H9 (cell line): ENCODE measurements at regions not wholly inside any gene's neighbourhood (a gene's known extent, or its start where the extent isn't known, plus 50 kb on each side); places are given as distances from the start of the nearest gene placed in this dataset.

Source experiments
- DNase-seq: peaks from one replicate; pipeline ENCODE4 v3.0.0-alpha.2; 2017
- H2AFZ ChIP-seq: one replicate; pipeline ENCODE4 v1.6.1; 2013; ENCODE audit warnings: mild to moderate bottlenecking, low read length, control low read depth, moderate library complexity
- H2AK5ac ChIP-seq: 2 replicates; pipeline ENCODE4 v1.6.1; 2013; ENCODE audit warnings: low read length, control low read depth, mixed read lengths; ENCODE audit not compliant: insufficient read length
- H2BK120ac ChIP-seq: one replicate; pipeline ENCODE4 v1.6.1; 2013; ENCODE audit warnings: low read depth, mild to moderate bottlenecking, low read length, control low read depth, inconsistent platforms; ENCODE audit not compliant: poor library complexity, severe bottlenecking
- H2BK12ac ChIP-seq: 2 replicates; pipeline ENCODE4 v1.6.1; 2013; ENCODE audit warnings: low read length, control low read depth, mixed read lengths, low read depth; ENCODE audit not compliant: insufficient read length
- H2BK15ac ChIP-seq: 2 replicates; pipeline ENCODE4 v1.6.1; 2013; ENCODE audit warnings: low read depth, low read length, control low read depth
- H2BK20ac ChIP-seq: one replicate; pipeline ENCODE4 v1.6.1; 2013; ENCODE audit warnings: low read depth, mild to moderate bottlenecking, low read length, control low read depth, inconsistent platforms; ENCODE audit not compliant: poor library complexity, severe bottlenecking
- H2BK5ac ChIP-seq: 2 replicates; pipeline ENCODE4 v1.6.1; 2013; ENCODE audit warnings: low read length, control low read depth, mixed read lengths; ENCODE audit not compliant: insufficient read length
- H3K14ac ChIP-seq: 2 replicates; pipeline ENCODE4 v1.6.1; 2013; ENCODE audit warnings: low read length, control low read depth; ENCODE audit not compliant: insufficient read depth
- H3K18ac ChIP-seq: 2 replicates; pipeline ENCODE4 v1.6.1; 2013; ENCODE audit warnings: low read depth, mild to moderate bottlenecking, mixed read lengths, low read length, control low read depth; ENCODE audit not compliant: insufficient read length
- H3K23ac ChIP-seq: 2 replicates; pipeline ENCODE4 v1.6.1; 2013; ENCODE audit warnings: low read length, control low read depth, mixed read lengths, low read depth; ENCODE audit not compliant: insufficient read length
- H3K23me2 ChIP-seq: 2 replicates; pipeline ENCODE4 v1.6.1; 2013; ENCODE audit warnings: low read depth, mild to moderate bottlenecking, mixed read lengths, low read length, control low read depth; ENCODE audit not compliant: insufficient read length, poor library complexity, severe bottlenecking
- H3K27ac ChIP-seq: 2 replicates; pipeline ENCODE4 v1.5.1; 2013; ENCODE audit warnings: low read length, control low read depth, mixed read lengths, low read depth; ENCODE audit not compliant: insufficient read length
- H3K27me3 ChIP-seq: 2 replicates; pipeline ENCODE4 v1.6.1; 2013; ENCODE audit warnings: low read length, control low read depth, inconsistent platforms; ENCODE audit not compliant: insufficient read depth
- H3K4ac ChIP-seq: 2 replicates; pipeline ENCODE4 v1.6.1; 2013; ENCODE audit warnings: low read depth, mild to moderate bottlenecking, control low read depth, inconsistent platforms, low read length, moderate library complexity
- H3K4me1 ChIP-seq: 2 replicates; pipeline ENCODE4 v1.6.1; 2013; ENCODE audit warnings: low read length, control low read depth, inconsistent platforms; ENCODE audit not compliant: insufficient read depth
- H3K4me2 ChIP-seq: 2 replicates; pipeline ENCODE4 v1.6.1; 2013; ENCODE audit warnings: low read length, control low read depth, mixed read lengths; ENCODE audit not compliant: insufficient read length, insufficient read depth
- H3K56ac ChIP-seq: 2 replicates; pipeline ENCODE4 v1.6.1; 2013; ENCODE audit warnings: low read depth, mild to moderate bottlenecking, mixed read lengths, low read length, control low read depth; ENCODE audit not compliant: insufficient read length
- H3K79me1 ChIP-seq: 2 replicates; pipeline ENCODE4 v1.6.1; 2013; ENCODE audit warnings: low read depth, mild to moderate bottlenecking, moderate library complexity, low read length, control low read depth, inconsistent platforms; ENCODE audit not compliant: insufficient read depth, poor library complexity, severe bottlenecking
- H3K79me2 ChIP-seq: 2 replicates; pipeline ENCODE4 v1.6.1; 2013; ENCODE audit warnings: low read length, control low read depth, inconsistent platforms; ENCODE audit not compliant: insufficient read depth
- H3K9ac ChIP-seq: 2 replicates; pipeline ENCODE4 v1.6.1; 2013; ENCODE audit warnings: low read length, control low read depth, mixed read lengths; ENCODE audit not compliant: insufficient read length; ENCODE audit errors: extremely low read depth
- H3K9me3 ChIP-seq: one replicate; pipeline ENCODE4 v1.6.1; 2013; ENCODE audit warnings: low read depth, low read length, inconsistent platforms; ENCODE audit not compliant: control insufficient read depth
- H3T11ph ChIP-seq: one replicate; pipeline ENCODE4 v1.6.1; 2013; ENCODE audit warnings: mild to moderate bottlenecking, low read length, control low read depth, inconsistent platforms
- H4K20me1 ChIP-seq: one replicate; pipeline ENCODE4 v1.6.1; 2013; ENCODE audit not compliant: control insufficient read depth, insufficient read length, insufficient read depth
- H4K5ac ChIP-seq: 2 replicates; pipeline ENCODE4 v1.6.1; 2013; ENCODE audit warnings: low read depth, mild to moderate bottlenecking, mixed read lengths, low read length, control low read depth; ENCODE audit not compliant: insufficient read length
- H4K8ac ChIP-seq: replicated peaks from 2 replicates; pipeline ENCODE4 v1.6.1; 2013; ENCODE audit warnings: low read length, control low read depth, mixed read lengths, low read depth; ENCODE audit not compliant: insufficient read length
- H4K91ac ChIP-seq: 2 replicates; pipeline ENCODE4 v1.6.1; 2013; ENCODE audit warnings: low read depth, mild to moderate bottlenecking, moderate library complexity, mixed read lengths, low read length, control low read depth; ENCODE audit not compliant: insufficient read length
- H3K27ac Mint-ChIP-seq, 3 experiments: 2 replicates in 2 of 3; 3 replicates in 1 of 3; pipeline ENCODE4 v1.8.0; 2020 to 2021; ENCODE audit warnings: mixed read lengths in 3 of 3, mild to moderate bottlenecking in 1 of 3, moderate library complexity in 1 of 3
- H3K27me3 Mint-ChIP-seq: 2 replicates; pipeline ENCODE4 v1.8.0; 2021; ENCODE audit warnings: low read depth, mild to moderate bottlenecking, moderate library complexity, mixed read lengths
- H3K36me3 Mint-ChIP-seq, 3 experiments: 2 replicates in 2 of 3; 3 replicates in 1 of 3; pipeline ENCODE4 v1.8.0; 2020 to 2021; ENCODE audit warnings: low read depth in 3 of 3, mixed read lengths in 3 of 3; ENCODE audit not compliant: insufficient read depth in 1 of 3
- H3K4me1 Mint-ChIP-seq, 2 experiments: 2 replicates each; pipeline ENCODE4 v1.8.0; 2020; ENCODE audit warnings: mixed read lengths in 2 of 2
- H3K4me3 Mint-ChIP-seq, 2 experiments: 2 replicates in 1 of 2; 3 replicates in 1 of 2; pipeline ENCODE4 v1.8.0; 2020 to 2021; ENCODE audit warnings: mild to moderate bottlenecking in 2 of 2, mixed read lengths in 2 of 2, moderate library complexity in 1 of 2
- H3K9me3 Mint-ChIP-seq, 2 experiments: 2 replicates in 1 of 2; 3 replicates in 1 of 2; pipeline ENCODE4 v1.8.0; 2020; ENCODE audit warnings: mild to moderate bottlenecking in 2 of 2, mixed read lengths in 2 of 2, moderate library complexity in 1 of 2
- WGBS: extraction: QIAGEN DNeasy Blood & Tissue Kit; methylation state at CpG from one replicate; pipeline ENCODE4 v1.1.7; 2013; ENCODE audit warnings: missing lambda C conversion rate, low lambda C conversion rate, mixed read lengths; ENCODE audit not compliant: insufficient read length; ENCODE audit errors: extremely low coverage; 5-methylcytosine and 5-hydroxymethylcytosine counted together
- TF ChIP-seq, protein P1 (sequence below): fragments of 200-600 bp; sonication (generic); conservative IDR thresholded peaks from 3 replicates; pipeline ENCODE4 v1.8.0; 2021; ENCODE audit warnings: antibody characterized with exemption, mild to moderate bottlenecking

GRCh38 chr2:11969774-11970173 lies 223.3 kb downstream of the LPIN1 start:
- H2BK5ac ChIP-seq: no peak overlapping the region
- H2BK12ac ChIP-seq: no peak overlapping the region
- no peak overlapping the region for H2BK120ac ChIP-seq
- H4K20me1 ChIP-seq: no peaks in the 10 kb centered on the region
- H3K4me3 Mint-ChIP-seq: no peak overlapping the region
- H4K8ac ChIP-seq: no peak overlapping the region
- no peak overlapping the region for H3K27ac Mint-ChIP-seq
- no CpG with 5 or more reads among the region's 1 CpG for WGBS
- no peaks in the 10 kb centered on the region for H3K79me1 ChIP-seq
- no peak overlapping the region for H3K27ac ChIP-seq
- H3K23me2 ChIP-seq: no peaks in the 10 kb centered on the region
- H3K4me1 ChIP-seq: no peaks in the 10 kb centered on the region
- H3K36me3 Mint-ChIP-seq: peaks cover 0 to 7% (median 4%) of the 10 kb centered on the region in 3 experiments; a peak in 5 of 7 replicates
- no peak overlapping the region for H2BK15ac ChIP-seq
- H3K4me1 Mint-ChIP-seq: no peaks in the 10 kb centered on the region
- H3K56ac ChIP-seq: no peak overlapping the region
- peaks cover 8 to 10% of the 10 kb centered on the region in 2 experiments; a peak in 4 of 5 replicates for H3K9me3 Mint-ChIP-seq
- H3K79me2 ChIP-seq: no peaks in the 10 kb centered on the region
- no peak overlapping the region for H3K4me2 ChIP-seq
- no peak overlapping the region for H2BK20ac ChIP-seq
- no peaks in the 10 kb centered on the region for H3K9me3 ChIP-seq
- H3K27me3 Mint-ChIP-seq: no peaks in the 10 kb centered on the region
- no peak overlapping the region for H3K9ac ChIP-seq
- H2AFZ ChIP-seq: no peak overlapping the region
- no peaks in the 10 kb centered on the region for H3K27me3 ChIP-seq
- H3T11ph ChIP-seq: no peak overlapping the region
- no peak for DNase-seq
- no peak overlapping the region for H2AK5ac ChIP-seq
- H3K18ac ChIP-seq: no peak overlapping the region
- no peak overlapping the region for H3K23ac ChIP-seq
- no peak overlapping the region for H4K5ac ChIP-seq
- no peak overlapping the region for H3K4ac ChIP-seq
- no peak overlapping the region for H4K91ac ChIP-seq
- TF ChIP-seq, protein P1, sequence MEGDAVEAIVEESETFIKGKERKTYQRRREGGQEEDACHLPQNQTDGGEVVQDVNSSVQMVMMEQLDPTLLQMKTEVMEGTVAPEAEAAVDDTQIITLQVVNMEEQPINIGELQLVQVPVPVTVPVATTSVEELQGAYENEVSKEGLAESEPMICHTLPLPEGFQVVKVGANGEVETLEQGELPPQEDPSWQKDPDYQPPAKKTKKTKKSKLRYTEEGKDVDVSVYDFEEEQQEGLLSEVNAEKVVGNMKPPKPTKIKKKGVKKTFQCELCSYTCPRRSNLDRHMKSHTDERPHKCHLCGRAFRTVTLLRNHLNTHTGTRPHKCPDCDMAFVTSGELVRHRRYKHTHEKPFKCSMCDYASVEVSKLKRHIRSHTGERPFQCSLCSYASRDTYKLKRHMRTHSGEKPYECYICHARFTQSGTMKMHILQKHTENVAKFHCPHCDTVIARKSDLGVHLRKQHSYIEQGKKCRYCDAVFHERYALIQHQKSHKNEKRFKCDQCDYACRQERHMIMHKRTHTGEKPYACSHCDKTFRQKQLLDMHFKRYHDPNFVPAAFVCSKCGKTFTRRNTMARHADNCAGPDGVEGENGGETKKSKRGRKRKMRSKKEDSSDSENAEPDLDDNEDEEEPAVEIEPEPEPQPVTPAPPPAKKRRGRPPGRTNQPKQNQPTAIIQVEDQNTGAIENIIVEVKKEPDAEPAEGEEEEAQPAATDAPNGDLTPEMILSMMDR: no peak
- no peak overlapping the region for H3K14ac ChIP-seq
